SK-N-MC (cell line): ENCODE measurements at regions not wholly inside any gene's neighbourhood (a gene's known extent, or its start where the extent isn't known, plus 50 kb on each side); places are given as distances from the start of the nearest gene placed in this dataset.

Experiments
- DNase-seq: peaks from one replicate; pipeline ENCODE4 v3.0.0-alpha.2; 2011; ENCODE audit warnings: low read depth, low spot score
- H3K27ac ChIP-seq: fragments of 200-600 bp; sonication (generic); 2 replicates; pipeline ENCODE4 v1.5.1; 2016; ENCODE audit warnings: mixed run types
- H3K36me3 ChIP-seq: fragments of 200-600 bp; sonication (generic); 2 replicates; pipeline ENCODE4 v1.6.1; 2017; ENCODE audit warnings: antibody characterized with exemption, low read length, mixed read lengths; ENCODE audit not compliant: insufficient read depth
- H3K4me3 ChIP-seq: fragments of 200-600 bp; sonication (generic); 2 replicates; pipeline ENCODE4 v1.5.1; 2016
- H3K9ac ChIP-seq: fragments of 200-600 bp; sonication (generic); 2 replicates; pipeline ENCODE4 v1.8.0; 2017; ENCODE audit warnings: mixed run types, mixed read lengths; ENCODE audit not compliant: insufficient read length
- H3K9me3 ChIP-seq: fragments of 200-600 bp; sonication (generic); 2 replicates; pipeline ENCODE4 v1.6.1; 2017; ENCODE audit warnings: low read depth, mild to moderate bottlenecking, antibody characterized with exemption, low read length, moderate library complexity, mixed read lengths
- EZH2 ChIP-seq: fragments of 200-600 bp; sonication (generic); IDR thresholded peaks from one replicate; pipeline ENCODE4 v1.6.1; 2017; ENCODE audit warnings: antibody characterized with exemption
- FOXP2 ChIP-seq: optimal IDR thresholded peaks from 2 replicates; pipeline ENCODE3; 2011; ENCODE audit warnings: mild to moderate bottlenecking, moderate library complexity; ENCODE audit not compliant: insufficient read depth; ENCODE audit errors: extremely low read length, control extremely low read depth
- POLR2AphosphoS5 ChIP-seq: IDR thresholded peaks from 2 replicates; pipeline ENCODE4 v1.6.1; 2012; ENCODE audit warnings: mild to moderate bottlenecking, low read depth, low read length, borderline replicate concordance

DNA sequence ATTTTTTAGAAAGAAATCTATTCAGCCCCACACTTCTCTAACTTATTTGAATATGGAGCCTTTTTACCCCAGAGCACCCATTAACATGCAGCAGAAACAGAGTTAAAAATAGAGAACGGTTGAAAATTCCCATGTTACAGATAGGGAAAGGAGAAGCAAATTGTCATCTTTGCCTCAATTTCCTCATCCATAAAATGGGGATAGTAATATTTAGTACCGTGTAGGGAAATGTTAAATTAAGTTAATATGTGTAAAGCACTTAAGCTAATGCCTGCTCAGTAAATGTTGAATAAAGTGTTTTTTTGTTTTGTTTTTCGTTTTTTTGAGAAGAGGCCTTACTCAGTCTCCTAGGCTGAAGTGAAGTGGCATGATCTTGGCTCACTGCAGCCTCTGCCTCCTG is 50.3 kb downstream of the NAV1 start:
- H3K9me3 ChIP-seq, result no peaks in the 10 kb centered on the region
- H3K9ac ChIP-seq, result no peak overlapping the region
- no peak for TF ChIP-seq FOXP2
- TF ChIP-seq POLR2AphosphoS5, result no peak
- no peak for TF ChIP-seq EZH2
- no peak overlapping the region for H3K4me3 ChIP-seq
- no peak overlapping the region for H3K27ac ChIP-seq
- no peak for DNase-seq
- no peaks in the 10 kb centered on the region for H3K36me3 ChIP-seq

DNA sequence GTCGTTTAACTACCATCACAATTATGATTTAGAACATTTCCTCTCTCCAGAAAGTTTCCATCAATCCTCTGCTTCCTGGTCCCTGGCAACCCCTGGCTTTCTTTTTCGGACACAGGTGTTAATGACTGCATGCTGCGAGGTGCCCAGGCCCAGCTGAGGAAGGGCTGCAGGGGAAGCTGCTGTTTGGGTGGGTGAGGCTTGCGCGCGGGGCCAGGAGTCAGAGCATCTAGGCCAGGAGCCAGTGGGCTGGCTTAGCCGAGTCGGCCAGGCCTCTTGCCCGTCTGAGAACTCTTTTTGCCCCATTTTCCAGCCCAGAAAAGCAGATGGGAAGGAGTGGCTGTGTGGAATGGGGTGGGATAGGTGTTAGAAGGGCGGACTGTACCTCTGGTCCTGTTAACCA is 51.5 kb downstream of the NAV1 start:
- no peak overlapping the region for H3K9ac ChIP-seq
- TF ChIP-seq EZH2, result no peak
- DNase-seq, result no peak
- no peaks in the 10 kb centered on the region for H3K9me3 ChIP-seq
- H3K36me3 ChIP-seq, result no peaks in the 10 kb centered on the region
- no peak overlapping the region for H3K4me3 ChIP-seq
- no peak overlapping the region for H3K27ac ChIP-seq

DNA sequence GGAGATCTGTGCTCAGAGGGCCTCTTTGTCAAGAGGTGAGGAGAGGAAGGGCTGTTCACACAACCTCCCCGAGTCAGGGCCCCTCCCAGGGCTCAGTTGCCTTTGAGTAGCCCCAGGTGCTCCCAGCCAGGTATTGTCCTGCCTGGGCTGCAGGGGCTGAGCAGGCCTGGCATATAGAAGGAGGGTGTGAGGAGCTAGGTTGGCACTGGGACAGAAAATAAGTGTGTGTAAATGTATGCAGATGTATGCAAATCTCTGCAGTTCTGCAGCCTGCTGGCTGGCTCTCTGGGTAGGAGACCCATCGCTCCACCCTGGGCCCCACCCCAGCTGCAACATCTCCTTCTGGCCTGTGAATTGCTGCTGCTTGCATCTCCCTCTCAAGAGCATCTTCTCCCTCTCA is 52.4 kb downstream of the NAV1 start:
- TF ChIP-seq EZH2 (no peak), POLR2AphosphoS5 (no peak), FOXP2 (no peak)
- no peak overlapping the region for H3K9ac ChIP-seq
- H3K27ac ChIP-seq, result no peak overlapping the region
- H3K36me3 ChIP-seq, result no peaks in the 10 kb centered on the region
- no peaks in the 10 kb centered on the region for H3K9me3 ChIP-seq
- no peak overlapping the region for H3K4me3 ChIP-seq
- no peak for DNase-seq

DNA sequence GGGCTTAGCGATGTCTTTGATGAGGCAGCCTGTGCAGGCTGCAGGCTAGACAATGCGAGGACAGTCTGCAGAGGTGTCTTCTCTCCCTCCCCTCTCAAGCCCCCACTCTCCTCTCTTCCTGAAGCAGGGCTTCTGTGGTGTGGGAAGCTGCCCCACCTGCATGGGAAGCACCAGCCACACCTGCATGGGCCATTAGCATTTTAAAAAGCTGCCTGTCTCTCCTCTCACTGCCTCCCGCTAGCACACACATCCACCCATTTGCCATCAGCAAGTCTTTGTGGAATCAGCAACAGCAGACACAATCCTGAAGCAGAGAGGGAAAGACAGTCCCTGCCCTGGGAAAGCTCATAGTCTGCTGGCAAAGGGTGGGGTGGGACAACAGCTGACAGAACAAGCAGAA is 53.1 kb downstream of the NAV1 start:
- no peaks in the 10 kb centered on the region for H3K9me3 ChIP-seq
- no peak overlapping the region for H3K4me3 ChIP-seq
- no peak for TF ChIP-seq EZH2
- TF ChIP-seq FOXP2, result no peak
- TF ChIP-seq POLR2AphosphoS5, result no peak
- no peak overlapping the region for H3K9ac ChIP-seq
- H3K36me3 ChIP-seq, result no peaks in the 10 kb centered on the region
- no peak for DNase-seq
- no peak overlapping the region for H3K27ac ChIP-seq

DNA sequence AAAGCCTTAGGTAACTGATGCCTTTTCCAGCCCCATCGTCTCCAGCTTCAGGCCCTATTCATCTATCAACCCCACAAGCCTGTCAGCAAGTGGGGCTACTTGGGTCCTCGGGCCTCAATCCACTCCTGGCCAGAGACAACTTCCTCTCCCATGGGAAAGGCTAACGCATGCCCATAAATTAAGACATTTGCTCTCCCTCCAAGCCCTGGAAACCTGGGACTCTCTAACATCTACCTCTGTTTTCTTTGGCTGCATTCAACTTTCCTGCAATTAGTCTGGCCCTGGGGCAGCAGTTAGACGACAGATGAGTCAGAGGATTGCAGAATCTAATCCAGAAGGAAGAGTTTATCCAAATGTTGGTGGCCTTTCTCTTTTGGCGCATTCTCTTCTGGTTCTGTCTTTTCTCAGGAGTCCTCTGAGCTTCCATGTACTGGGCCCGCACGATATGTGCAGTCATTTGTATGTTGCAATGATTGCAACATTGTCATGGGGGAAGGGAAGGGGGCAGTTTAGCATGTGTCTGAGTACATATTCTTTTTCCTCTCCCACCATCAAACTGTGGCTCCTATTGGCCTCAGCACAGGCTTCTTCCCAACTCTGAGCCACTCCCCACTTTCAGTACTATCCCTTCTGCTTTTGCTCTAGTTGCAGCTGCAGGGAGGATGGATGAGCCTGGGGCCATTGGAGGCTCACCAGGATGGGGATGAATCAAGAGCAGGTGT is 54.4 kb downstream of the NAV1 start:
- Histone ChIP-seq H3K36me3 (no peaks in the 10 kb centered on the region), H3K27ac (no peak overlapping the region), H3K9ac (no peak overlapping the region), H3K9me3 (no peaks in the 10 kb centered on the region), H3K4me3 (no peak overlapping the region)
- DNase-seq, result no peak
- TF ChIP-seq FOXP2 (no peak), EZH2 (no peak), POLR2AphosphoS5 (no peak)

DNA sequence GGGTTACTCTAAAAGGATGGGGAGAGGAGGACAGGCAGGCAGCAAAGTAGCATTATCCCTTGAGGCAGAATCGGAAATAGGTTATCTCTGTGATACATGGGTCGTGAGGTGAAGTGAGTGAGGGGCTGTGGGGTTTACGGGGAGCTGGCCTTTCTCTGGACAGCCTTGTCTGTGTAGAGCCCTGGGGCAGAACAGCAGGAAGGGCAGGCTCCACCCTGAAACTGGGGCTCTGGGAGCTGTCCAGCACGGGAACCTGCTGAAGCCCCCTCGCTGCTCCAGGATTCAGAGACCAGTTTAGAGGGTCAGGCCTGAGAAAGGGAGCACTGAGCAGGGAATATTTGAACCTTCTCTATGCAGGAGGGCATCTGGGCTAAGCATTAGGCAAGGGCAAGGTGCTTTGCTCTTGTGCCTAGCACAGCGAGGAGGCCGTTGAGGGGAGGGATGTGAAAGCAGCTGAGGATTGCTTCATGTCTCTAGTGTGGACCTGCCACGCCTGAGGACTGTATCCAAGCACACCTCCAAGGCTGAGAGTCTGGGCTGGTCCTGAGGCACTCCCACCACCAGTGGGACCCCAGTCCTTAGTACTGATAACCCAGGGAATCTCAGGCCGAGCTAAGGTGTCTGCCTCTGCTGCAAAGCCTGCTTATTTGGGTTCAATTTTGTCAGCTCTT is 55.8 kb downstream of the NAV1 start:
- no peaks in the 10 kb centered on the region for H3K36me3 ChIP-seq
- TF ChIP-seq POLR2AphosphoS5, result no peak
- H3K9ac ChIP-seq, result no peak overlapping the region
- DNase-seq, result no peak
- H3K27ac ChIP-seq, result no peak overlapping the region
- H3K9me3 ChIP-seq, result no peaks in the 10 kb centered on the region
- no peak overlapping the region for H3K4me3 ChIP-seq

DNA sequence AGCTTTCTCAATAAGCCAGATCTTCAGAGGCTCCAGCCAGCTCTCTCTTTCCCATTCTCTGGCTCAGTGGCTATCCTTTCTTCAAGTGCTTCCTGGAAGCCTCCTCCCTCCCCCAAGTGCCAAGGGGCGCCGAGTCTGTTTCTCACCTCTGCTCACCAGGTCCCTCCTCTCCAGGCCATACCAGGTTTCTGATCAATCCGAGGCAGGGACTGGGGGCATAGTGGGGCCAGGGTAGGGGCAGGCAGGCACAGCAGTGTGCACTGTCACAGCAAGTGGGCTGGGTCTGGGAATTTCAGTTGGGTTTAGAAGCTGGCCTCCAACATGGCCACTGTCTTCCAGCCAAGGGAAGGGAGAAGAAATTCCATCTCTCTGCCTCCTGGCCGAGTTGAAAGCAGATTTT is 56.5 kb downstream of the NAV1 start:
- H3K27ac ChIP-seq, result no peak overlapping the region
- H3K9me3 ChIP-seq, result no peaks in the 10 kb centered on the region
- no peaks in the 10 kb centered on the region for H3K36me3 ChIP-seq
- TF ChIP-seq EZH2, result no peak
- TF ChIP-seq FOXP2, result no peak
- TF ChIP-seq POLR2AphosphoS5, result no peak
- no peak overlapping the region for H3K4me3 ChIP-seq
- no peak for DNase-seq
- H3K9ac ChIP-seq, result no peak overlapping the region

DNA sequence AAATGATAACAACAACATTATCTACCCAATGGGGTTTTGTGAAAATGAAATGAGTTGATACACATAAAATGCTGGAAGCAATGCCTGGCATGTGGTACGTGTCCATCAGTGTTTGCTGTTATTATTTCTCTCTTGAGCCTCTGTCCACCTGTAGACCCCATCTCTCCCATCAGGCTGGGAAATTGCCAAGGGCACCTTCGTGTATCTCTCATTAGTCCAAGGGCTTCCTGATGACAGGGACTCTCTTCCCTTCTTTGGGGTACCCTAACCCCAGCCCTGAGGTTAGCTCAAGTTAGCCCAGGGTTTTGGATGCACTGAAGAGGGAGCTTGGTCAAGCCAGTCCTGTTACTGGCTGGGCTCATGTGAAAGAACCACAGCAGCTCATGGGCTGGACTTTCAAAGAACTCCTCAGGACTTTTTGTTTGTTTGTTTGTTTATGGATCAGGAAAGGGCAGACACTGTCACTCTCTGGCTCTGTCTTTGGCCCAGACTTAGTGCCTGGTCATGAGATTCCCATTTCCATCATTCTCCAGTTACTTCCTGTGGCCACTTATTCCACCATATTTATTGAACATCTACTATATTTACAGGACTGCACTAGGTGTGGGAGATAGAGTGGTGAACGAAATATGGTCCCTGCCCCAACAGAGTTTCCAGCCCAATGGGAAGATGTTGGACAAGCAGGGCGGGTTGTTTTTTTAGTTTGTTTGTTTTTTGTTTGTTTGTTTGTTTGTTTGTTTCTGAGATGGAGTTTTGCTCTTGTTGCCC is 57.4 kb downstream of the NAV1 start:
- H3K9ac ChIP-seq, result no peak overlapping the region

More for the DNA sequence above, 57.4 kb downstream of the NAV1 start:
- Histone ChIP-seq H3K36me3 (no peaks in the 10 kb centered on the region), H3K27ac (no peak overlapping the region), H3K4me3 (no peak overlapping the region), H3K9me3 (no peaks in the 10 kb centered on the region)
- no peak for DNase-seq
- TF ChIP-seq POLR2AphosphoS5 (no peak), FOXP2 (no peak), EZH2 (no peak)
